ENCODE measurements at regions not wholly inside any gene's neighbourhood (a gene's known extent, or its start where the extent isn't known, plus 50 kb on each side); places are given as distances from the start of the nearest gene placed in this dataset.

GRCh38 chr12:74119811-74120362 lies 417.7 kb upstream of the ATXN7L3B start:
- Mint-ChIP-seq H3K4me1 (no peaks in the 10 kb centered on the region), H3K27ac (no peak overlapping the region), H3K9me3 (no peaks in the 10 kb centered on the region), H3K4me3 (no peak overlapping the region), H3K36me3 (ENCODE audit: insufficient read depth in 1 of 3, low read depth in 3 of 3) (no peaks in the 10 kb centered on the region), H3K27me3 (ENCODE audit: low read depth) (no peaks in the 10 kb centered on the region)
- Histone ChIP-seq H3K4ac (ENCODE audit: low read depth, low read length) (no peak overlapping the region), H2BK12ac (ENCODE audit: insufficient read length, low read depth, low read length) (no peak overlapping the region), H3K23ac (ENCODE audit: insufficient read length, low read depth, low read length) (no peak overlapping the region), H2AK5ac (ENCODE audit: insufficient read length, low read length) (no peak overlapping the region), H2BK15ac (ENCODE audit: low read depth, low read length) (no peak overlapping the region), H3K27me3 (ENCODE audit: insufficient read depth, low read length) (no peaks in the 10 kb centered on the region), H3K4me1 (ENCODE audit: insufficient read depth, low read length) (no peaks in the 10 kb centered on the region), H2BK20ac (ENCODE audit: low read depth, low read length, poor library complexity, severe bottlenecking) (no peak overlapping the region), H3K4me2 (ENCODE audit: insufficient read depth, insufficient read length, low read length) (no peak overlapping the region), H3K27ac (ENCODE audit: insufficient read length, low read depth, low read length) (no peak overlapping the region), H3K56ac (ENCODE audit: insufficient read length, low read depth, low read length) (no peak overlapping the region), H3K79me1 (ENCODE audit: insufficient read depth, low read depth, low read length, poor library complexity, severe bottlenecking) (no peaks in the 10 kb centered on the region), H2AFZ (ENCODE audit: low read length) (no peak overlapping the region), H4K91ac (ENCODE audit: insufficient read length, low read depth, low read length) (no peak overlapping the region), H4K20me1 (ENCODE audit: control insufficient read depth, insufficient read depth, insufficient read length) (no peaks in the 10 kb centered on the region), H4K8ac (replicated peaks; ENCODE audit: insufficient read length, low read depth, low read length) (no peak overlapping the region), H3K9me3 (ENCODE audit: control insufficient read depth, low read depth, low read length) (no peaks in the 10 kb centered on the region), H3K14ac (ENCODE audit: insufficient read depth, low read length) (no peak overlapping the region), H2BK120ac (ENCODE audit: low read depth, low read length, poor library complexity, severe bottlenecking) (no peak overlapping the region), H2BK5ac (ENCODE audit: insufficient read length, low read length) (no peak overlapping the region), H3K9ac (ENCODE audit: extremely low read depth, insufficient read length, low read length) (no peak overlapping the region), H3K79me2 (ENCODE audit: insufficient read depth, low read length) (no peaks in the 10 kb centered on the region), H3T11ph (ENCODE audit: low read length) (no peak overlapping the region), H4K5ac (ENCODE audit: insufficient read length, low read depth, low read length) (no peak overlapping the region), H3K18ac (ENCODE audit: insufficient read length, low read depth, low read length) (no peak overlapping the region), H3K23me2 (ENCODE audit: insufficient read length, low read depth, low read length, poor library complexity, severe bottlenecking) (no peaks in the 10 kb centered on the region)
- no peak for TF ChIP-seq CTCF (conservative IDR thresholded peaks at IDR 0.05)
- DNase-seq = no peak

Data from H9 (cell line).